ENCODE measurements at regions not wholly inside any gene's neighbourhood (a gene's known extent, or its start where the extent isn't known, plus 50 kb on each side); places are given as distances from the start of the nearest gene placed in this dataset.

DNA sequence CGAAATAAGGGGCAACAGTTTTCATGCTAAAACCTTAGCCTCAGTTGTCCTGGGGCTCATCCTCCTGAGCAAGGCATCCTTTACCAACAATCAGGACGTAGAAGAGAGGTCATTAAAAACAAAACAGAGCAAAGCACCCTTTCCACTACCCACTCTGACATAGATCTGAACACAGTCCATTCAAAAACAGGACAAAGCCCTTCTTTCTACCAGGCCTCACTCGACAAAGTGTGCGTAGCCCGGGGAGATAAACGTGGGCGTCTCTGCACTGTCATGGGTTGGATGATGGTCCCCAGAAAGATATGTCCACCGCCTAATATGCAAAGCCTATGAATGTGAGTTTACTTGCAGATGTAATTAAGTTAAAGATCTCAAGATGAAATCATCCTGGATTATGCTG lies 60.6 kb upstream of the TAS2R1 start:
- DNase-seq (ENCODE audit: low spot score), result no peak
- H3K27ac ChIP-seq, result no peak overlapping the region
- ChIA-PET POLR2A (ENCODE audit: low non-redundant PET) (no interaction called here), CTCF (no interaction called here)
- TF ChIP-seq, protein P1, sequence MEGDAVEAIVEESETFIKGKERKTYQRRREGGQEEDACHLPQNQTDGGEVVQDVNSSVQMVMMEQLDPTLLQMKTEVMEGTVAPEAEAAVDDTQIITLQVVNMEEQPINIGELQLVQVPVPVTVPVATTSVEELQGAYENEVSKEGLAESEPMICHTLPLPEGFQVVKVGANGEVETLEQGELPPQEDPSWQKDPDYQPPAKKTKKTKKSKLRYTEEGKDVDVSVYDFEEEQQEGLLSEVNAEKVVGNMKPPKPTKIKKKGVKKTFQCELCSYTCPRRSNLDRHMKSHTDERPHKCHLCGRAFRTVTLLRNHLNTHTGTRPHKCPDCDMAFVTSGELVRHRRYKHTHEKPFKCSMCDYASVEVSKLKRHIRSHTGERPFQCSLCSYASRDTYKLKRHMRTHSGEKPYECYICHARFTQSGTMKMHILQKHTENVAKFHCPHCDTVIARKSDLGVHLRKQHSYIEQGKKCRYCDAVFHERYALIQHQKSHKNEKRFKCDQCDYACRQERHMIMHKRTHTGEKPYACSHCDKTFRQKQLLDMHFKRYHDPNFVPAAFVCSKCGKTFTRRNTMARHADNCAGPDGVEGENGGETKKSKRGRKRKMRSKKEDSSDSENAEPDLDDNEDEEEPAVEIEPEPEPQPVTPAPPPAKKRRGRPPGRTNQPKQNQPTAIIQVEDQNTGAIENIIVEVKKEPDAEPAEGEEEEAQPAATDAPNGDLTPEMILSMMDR (conservative IDR thresholded peaks at IDR 0.05; ENCODE audit: low read depth), result no peak

DNA sequence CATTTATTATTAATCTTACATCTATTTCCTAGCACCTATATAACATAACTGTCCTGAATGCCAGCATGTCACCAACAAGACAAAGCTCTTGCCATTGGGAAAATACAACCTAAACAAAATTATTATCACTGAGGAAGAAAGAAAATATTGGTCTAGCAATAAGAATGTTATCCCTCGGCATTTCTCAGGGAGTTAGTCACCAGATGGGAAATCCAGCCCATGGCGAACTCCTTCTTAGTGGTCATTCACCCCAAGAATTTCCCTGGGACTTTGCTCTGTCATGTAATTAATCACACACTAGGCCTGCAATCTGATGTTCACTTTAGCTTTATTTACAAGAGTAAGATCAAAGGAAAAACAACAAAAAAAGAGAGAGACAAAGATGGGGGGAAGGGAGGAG lies 56.1 kb upstream of the TAS2R1 start:
- DNase-seq (ENCODE audit: low spot score), result no peak
- TF ChIP-seq, protein P1 (conservative IDR thresholded peaks at IDR 0.05; ENCODE audit: low read depth), result no peak
- ChIA-PET POLR2A (ENCODE audit: low non-redundant PET) (no interaction called here), CTCF (no interaction called here)
- no peak overlapping the region for H3K27ac ChIP-seq

DNA sequence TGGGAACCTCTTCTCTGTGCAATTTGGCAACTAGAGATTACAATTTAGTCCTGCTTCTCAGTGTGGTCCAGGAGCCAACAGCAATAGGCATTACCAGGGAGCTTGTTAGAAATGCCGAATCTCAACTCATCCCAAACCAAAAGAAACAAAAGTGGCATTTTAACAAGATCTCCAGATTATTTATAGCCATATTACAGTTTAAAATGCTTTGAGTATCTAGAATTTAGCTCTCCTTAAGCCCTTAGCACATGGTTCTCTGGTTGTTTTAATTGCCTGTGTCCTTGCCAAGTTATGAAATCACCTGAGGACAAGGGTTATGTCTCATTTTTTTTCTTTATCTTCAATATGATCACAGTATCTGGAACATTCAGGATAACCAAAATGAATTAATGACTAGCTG lies 51.6 kb upstream of the TAS2R1 start:
- TF ChIP-seq, protein P1 (conservative IDR thresholded peaks at IDR 0.05; ENCODE audit: low read depth), result no peak
- POLR2A ChIA-PET (ENCODE audit: low non-redundant PET), result no interaction called here
- CTCF ChIA-PET, result interaction anchor here (0.5 to 0.6 kb wide), 3 partner anchors 22 to 1292 kb away, joined by 3 read pairs; no protein-coding TSS in a partner anchor
- no peak overlapping the region for H3K27ac ChIP-seq
- no peak for DNase-seq (ENCODE audit: low spot score)

All from RWPE1 (cell line).